ENCODE measurements at regions not wholly inside any gene's neighbourhood (a gene's known extent, or its start where the extent isn't known, plus 50 kb on each side); places are given as distances from the start of the nearest gene placed in this dataset.

- DNase-seq (ENCODE audit: low read depth, low spot score), result no peak
Measured at GRCh38 chr14:28407996-28408395, 358.6 kb upstream of the FOXG1 start.

GRCh38 chr14:28412077-28412476 is 354.5 kb upstream of the FOXG1 start:
- no peak for DNase-seq (ENCODE audit: low read depth, low spot score)

- no peak for DNase-seq (ENCODE audit: low read depth, low spot score)
Measured at GRCh38 chr14:28426960-28427359, 339.6 kb upstream of the FOXG1 start.

DNA sequence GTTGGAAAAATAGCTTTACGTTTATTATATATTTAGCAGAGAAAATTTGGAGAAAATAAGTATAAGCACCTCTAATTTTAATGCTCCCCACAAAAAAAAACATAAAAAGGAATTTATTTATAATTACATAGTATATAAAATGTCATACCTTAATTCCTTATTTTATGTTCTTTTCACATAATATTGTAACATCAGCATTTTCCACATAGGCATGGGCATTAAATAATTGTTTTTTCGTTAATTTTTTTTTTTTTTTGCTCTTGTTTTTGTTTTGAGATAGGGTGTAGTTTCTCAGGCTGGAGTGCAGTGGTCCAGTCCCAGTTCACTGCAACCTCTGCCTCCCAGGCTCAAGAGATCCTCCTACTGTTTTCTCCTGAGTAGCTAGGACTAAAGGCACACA is 329.8 kb upstream of the FOXG1 start:
- DNase-seq (ENCODE audit: low read depth, low spot score), result no peak

DNA sequence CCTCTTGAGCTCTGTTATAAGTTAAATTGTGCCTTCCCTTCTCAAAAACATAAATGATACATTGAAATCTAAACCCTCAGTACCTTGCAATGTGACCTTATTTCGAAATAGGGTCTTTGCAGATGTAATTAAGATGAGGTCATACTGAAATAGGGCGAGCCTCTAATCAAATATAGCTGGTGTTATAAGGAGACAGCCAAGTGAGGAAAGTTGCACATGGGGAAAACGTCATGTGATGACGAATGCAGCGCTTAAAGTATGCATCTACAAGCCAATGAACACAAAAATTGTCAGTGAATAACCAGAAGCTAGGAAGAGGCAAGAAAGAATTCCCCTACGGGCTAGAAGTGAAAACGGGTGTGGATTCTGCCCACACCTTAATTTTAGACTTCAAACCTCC is 305.2 kb upstream of the FOXG1 start:
- no peak for DNase-seq (ENCODE audit: low read depth, low spot score)

- no peak for DNase-seq (ENCODE audit: low read depth, low spot score)
Measured at GRCh38 chr14:28467611-28468010, 299.0 kb upstream of the FOXG1 start.

- no peak for DNase-seq (ENCODE audit: low read depth, low spot score)
Measured at GRCh38 chr14:28468191-28469151, 298.1 kb upstream of the FOXG1 start.

DNA sequence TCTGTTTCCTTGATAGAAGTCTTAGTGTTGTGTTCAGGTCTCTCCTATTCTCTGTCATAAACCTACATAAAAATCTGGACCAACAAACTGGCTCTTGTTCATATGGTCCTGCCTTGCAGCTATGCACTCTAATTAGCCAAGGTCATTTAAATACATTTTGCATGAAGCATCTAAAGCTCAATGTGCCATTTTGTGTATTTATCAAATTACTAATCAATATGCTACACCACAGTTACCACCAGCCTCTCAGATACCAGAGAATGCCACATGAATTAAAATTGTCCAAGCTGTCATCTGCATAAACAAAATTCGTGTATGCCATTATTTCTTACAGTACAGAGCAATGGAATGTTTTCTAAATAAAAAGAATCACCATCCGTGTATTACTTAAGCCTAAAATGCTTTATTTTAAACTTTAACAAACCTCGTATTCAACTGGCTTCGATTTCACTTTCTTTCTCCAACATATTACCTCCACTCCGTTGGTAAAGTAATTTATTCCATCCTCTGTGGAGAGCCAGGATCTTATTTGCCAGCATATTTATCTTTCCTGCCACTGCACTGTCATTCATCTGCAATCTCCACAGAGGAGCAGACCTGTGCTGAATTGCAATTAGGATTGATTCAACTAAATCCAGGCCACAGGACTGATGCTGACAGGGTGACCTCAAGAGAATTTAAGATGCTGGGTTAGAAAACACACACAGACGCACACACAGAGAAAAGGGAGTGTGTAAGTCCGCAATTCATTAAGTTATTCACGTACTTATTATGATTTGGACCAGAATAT is 284.1 kb upstream of the FOXG1 start:
- DNase-seq (ENCODE audit: low read depth, low spot score), result no peak

DNA sequence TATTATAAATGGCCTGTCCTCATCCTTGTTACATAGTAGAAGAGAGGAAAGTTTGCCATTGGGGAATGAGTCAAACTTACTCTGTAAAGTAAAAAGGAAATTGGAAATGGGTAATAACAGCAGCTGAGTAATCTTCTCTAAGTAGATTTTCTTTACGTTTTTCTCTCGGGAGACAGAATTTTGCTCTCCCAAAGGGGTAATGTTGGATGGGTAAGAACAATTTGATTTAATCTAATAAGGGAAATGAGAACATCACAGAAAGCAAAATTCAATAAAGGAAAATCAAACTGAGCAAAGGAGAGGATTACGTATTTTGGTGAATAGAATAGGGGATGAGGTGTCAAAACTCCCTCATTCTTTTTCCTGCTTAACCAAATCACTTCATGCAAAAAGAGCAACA is 283.1 kb upstream of the FOXG1 start:
- DNase-seq (ENCODE audit: low read depth, low spot score), result no peak

GRCh38 chr14:28488684-28489083 is 277.9 kb upstream of the FOXG1 start:
- no peak for DNase-seq (ENCODE audit: low read depth, low spot score)

- DNase-seq (ENCODE audit: low read depth, low spot score), result no peak
Measured at GRCh38 chr14:28493516-28493915, 273.1 kb upstream of the FOXG1 start.

DNA sequence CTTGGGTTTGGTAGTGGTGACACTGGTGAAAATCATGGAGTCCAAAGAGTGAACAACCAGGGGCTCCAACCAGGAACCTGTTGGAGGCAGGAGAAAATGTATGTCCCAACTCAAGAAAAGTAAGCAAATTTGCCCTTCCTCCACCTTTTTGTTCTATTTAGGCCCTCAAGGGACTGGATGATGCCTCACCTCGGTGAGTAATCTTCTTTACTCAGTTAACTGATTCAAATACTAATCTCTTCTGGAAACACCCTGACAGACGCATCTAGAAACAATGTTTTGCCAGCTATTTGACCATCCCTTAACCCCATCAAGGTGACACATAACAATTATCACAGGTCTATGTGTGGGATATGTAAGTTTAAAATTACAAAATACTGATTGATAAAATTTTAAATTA is 272.4 kb upstream of the FOXG1 start:
- DNase-seq (ENCODE audit: low read depth, low spot score), result no peak

DNA sequence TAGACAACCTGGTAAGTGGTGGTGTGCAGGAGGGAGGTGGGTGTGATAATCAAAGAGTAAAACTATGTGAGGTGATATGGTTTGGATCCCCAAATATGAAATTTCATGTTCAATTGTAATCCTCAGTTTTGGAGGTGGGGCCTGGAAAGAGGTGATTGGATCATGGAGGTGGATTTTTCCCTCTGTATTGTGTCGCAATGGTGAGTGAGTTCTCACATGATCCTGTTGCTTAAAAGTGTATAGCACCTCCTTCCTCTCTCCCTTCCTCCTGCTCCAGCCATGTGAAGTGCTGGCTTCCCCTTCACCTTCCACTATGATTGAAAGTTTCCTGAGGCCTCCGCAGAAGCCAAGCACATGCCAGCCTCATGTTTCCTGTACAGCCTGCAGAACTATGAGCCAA is 270.2 kb upstream of the FOXG1 start:
- DNase-seq (ENCODE audit: low read depth, low spot score), result no peak

DNA sequence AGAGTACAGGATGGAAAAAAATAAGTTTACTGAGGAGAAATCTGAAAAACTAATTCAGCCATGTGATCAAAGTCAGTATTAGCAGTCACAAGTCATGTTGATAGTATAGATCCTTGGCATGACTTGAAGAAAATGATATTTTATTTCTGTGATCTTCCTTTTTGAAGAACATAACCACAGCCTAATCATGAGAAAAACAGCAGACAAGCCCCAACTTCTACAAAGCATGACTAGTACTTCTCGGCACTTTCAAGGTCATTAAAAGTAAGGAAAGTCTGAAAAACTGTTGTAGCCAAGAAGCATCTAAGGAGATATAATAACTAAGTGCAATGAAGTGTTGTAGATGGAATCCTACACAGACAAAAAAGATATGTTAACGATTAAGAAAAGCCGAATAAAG is 264.1 kb upstream of the FOXG1 start:
- no peak for DNase-seq (ENCODE audit: low read depth, low spot score)

- peak; percentile 26 for DNase-seq (ENCODE audit: low read depth, low spot score)
Measured at GRCh38 chr14:28515571-28515970, 251.0 kb upstream of the FOXG1 start.

DNA sequence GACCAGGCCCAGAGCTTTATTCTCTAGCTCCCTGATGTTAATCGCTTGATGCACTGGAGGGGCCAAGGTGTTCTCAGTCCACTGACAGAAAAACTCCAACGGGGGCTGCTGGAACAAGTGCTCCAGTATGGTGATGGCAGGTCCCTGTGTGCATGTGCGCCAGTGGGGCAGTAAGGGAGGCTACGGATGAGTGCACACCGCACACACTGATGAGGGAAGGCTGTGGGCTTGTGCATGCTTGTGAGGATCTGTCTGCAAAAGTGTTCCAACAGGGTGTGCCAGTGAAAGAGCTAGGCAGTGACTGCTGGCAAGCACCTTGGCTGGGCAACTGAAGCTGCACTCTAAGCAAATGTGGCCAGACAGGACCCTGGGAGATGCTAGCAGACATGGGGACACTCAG is 229.7 kb upstream of the FOXG1 start:
- no peak for DNase-seq (ENCODE audit: low read depth, low spot score)

- DNase-seq (ENCODE audit: low read depth, low spot score), result no peak
Measured at GRCh38 chr14:28542040-28542439, 224.5 kb upstream of the FOXG1 start.

- DNase-seq (ENCODE audit: low read depth, low spot score), result no peak
Measured at GRCh38 chr14:28565345-28565744, 201.2 kb upstream of the FOXG1 start.

GRCh38 chr14:28570391-28570790 is 196.2 kb upstream of the FOXG1 start:
- no peak for DNase-seq (ENCODE audit: low read depth, low spot score)

GRCh38 chr14:28571636-28572035 is 195.0 kb upstream of the FOXG1 start:
- DNase-seq (ENCODE audit: low read depth, low spot score), result no peak

DNA sequence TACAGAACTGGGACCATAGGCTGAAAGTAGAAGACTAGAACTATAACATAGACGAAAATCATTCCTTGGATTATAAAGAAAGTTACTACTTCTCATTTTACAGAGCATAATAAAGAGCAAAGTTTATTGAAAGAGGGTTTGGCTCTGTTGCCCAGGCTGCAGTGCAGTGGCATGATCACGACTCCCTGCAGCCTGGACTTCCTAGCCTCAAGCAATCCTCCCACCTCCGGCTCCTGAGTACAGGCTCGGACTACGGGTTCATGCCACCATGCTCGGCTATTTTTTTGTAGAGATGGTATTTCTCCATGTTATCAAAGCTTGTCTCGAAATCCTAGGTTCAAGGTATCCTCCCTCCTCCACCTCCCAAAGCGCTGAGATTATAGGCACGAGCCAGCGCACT is 190.1 kb upstream of the FOXG1 start:
- no peak for DNase-seq (ENCODE audit: low read depth, low spot score)

DNA sequence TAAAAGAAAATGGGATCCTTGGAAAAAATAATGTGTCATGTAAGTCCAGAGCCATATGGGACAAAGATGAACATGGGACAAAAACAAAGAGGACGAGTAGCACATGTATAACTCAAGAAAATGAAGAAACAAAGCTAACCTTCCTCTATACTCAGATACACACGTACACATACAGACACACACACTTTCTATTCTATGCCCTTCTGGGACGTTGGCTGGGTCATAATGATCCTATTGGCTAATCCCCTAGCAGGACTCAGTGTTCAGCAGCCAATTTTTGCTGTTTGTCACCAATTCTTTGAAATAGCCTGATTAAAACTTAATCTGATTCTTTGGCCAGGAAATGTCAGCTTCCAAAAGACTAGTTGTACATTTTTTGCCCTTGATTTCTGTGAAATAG is 189.4 kb upstream of the FOXG1 start:
- DNase-seq (ENCODE audit: low read depth, low spot score), result no peak

DNA sequence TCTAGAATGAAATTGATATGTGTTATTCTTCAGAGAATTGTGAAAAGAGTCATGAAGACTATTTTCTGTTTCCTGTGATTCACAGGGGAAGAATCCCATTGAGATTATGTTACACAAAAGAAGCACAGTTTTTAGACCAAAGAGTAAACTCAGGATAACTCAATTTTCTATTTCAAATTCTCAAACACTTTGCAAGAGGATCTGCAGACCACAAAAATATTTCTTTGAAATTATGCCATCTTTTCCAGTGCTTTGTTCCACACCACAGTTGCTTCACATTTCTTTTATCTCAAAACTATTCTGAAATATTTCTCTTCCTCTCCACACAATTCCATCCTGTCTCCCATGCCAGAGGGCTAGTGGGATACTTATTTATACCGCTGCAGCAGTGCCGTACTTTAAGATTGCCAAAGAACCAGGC is 188.9 kb upstream of the FOXG1 start:
- no peak for DNase-seq (ENCODE audit: low read depth, low spot score)
